Left renal pelvis (tissue), 4 donors: ENCODE measurements at regions not wholly inside any gene's neighbourhood (a gene's known extent, or its start where the extent isn't known, plus 50 kb on each side); places are given as distances from the start of the nearest gene placed in this dataset.

Experiments used
- DNase-seq, 4 donors: peaks; one replicate each; pipeline ENCODE4 v3.0.0-alpha.2; 2013; ENCODE audit warnings: low read depth in 4 of 4, low spot score in 3 of 4

DNA sequence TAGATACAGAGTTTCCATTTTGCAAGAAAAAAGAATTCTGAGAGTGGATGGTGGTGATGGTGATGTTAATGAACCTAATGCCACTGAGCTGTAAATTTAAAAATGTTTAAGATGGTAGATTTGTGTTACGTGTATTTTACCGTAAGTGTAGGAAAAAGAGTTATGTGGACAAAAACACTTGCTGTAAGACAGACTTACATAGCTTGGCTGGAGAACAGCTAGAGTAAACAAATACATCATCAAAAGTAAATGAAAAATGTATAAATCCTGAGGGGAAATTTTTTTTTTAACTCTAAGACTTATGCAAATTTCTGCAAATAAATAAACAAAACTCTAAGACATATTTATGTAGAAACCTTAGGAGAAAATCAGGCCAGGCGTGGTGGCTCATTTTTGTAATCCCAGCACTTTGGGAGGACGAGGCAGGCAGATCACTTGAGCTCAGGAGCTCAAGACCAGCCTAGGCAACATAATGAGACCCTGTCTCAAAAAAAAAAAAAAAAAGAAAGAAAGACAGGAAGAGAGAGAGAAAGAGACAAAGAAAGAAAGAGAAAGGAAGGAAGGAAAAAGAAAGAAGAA lies 66.2 kb upstream of the CDK13 start:
- DNase-seq = no peak

DNA sequence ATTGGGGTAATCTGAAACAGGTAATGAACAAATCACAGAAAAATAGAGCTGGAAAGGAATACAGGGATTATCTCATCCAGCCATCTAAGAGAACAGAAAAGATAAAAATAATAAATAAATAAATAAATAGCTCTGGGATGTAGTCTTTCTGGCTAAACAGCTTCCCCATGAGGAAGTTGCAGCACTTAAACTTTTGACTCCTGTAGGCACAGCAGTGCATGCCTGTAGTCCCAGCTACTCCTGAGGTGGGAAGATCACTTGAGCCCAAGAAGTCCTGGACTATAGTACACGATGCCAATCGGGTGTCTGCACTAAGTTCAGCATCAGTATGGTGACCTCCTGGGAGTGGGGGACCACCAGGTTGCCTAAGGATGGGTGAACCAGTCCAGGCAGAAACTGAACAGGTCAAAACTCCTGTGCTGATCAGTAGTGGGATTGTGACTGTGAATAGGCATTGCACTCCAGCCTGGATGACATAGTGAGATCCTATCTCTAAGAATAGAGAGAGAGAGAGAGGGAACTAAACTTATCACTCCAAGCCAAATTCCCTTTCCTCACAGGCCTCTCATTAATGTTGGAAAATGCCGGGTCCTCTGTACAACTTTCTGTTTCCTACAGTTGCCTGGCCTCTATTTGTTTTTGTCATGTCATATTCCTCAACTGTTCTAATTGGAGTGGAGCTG lies 61.7 kb upstream of the CDK13 start:
- no peak for DNase-seq

GRCh38 chr7:39890411-39890810 lies 59.6 kb upstream of the CDK13 start:
- no peak for DNase-seq

DNA sequence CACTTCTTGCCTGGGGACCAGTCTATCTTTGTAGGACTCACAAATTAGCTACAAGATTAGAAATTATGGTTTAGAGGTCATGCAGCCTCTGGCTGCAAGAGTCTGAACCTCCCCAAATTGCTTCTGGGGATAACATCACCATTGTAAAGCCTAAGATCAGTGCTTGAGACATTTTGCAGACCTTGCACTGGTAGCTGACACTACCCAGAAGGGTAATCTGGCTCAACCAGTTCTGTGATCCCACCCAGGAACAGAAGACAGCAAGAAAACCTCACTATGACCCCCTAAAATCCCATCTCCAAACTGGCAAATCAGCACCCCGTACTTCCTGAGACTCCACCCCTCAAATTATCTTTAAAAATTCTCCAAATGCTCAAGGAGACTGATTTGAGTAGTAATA lies 58.2 kb upstream of the CDK13 start:
- DNase-seq = no peak

GRCh38 chr7:39892361-39892760 lies 57.7 kb upstream of the CDK13 start:
- DNase-seq = no peak

DNA sequence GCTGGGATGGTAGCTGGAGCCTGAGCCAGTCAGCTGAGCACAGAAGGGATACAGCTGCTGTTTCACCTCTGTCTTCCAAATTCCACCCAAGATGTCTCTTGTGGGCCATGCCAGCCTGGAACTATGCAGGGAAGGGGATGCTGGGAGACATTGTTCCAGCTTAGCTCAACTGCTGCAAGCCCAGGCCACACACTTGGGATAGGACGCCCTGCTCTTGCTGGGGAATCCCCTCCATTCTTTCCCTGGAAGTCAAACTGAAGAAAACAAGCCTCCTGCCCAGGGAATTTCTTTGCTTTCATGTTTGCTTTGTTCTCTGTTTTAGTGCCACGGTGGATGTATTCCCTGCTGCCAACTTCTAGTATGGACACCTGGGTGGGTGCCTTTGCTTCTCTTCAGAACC lies 55.2 kb upstream of the CDK13 start:
- DNase-seq = no peak

DNA sequence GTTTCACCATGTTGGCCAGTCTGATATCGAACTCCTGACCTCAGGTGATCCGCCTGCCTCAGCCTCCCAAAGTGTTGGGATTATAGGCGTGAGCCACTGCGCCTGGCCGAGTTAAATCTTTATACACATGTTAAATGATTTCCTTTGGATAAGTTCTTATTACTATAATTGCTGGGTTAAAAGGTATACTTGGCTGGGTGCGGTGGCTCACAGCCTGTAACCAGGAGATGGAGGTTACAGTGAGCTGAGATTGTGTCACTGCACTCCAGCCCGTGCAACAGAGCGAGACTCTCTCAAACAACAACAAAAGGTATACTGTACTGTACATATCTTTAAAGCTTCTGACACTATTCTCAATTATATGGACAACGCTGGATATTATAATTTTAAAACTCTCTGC lies 53.2 kb upstream of the CDK13 start:
- DNase-seq = no peak

DNA sequence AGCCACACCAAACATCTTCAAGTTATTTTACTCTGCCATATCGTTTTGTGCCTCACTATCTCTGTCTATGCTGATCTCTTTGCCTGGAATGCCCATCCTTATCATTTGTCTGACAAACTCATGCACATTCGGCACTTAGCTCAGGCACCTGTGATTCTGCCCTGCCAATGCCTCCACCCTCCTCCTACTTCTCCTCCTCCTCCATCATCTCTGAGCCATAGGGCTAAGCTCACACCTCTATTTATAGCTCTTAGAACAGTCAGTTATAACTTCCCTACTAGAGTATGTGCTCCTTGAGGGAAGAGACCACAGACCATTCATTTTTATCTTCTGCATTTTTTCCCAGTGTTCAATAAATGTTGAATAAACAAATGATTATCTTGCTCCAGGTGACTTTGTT lies 51.2 kb upstream of the CDK13 start:
- no peak for DNase-seq
